Uterus (tissue), 3 donors: ENCODE measurements at regions not wholly inside any gene's neighbourhood (a gene's known extent, or its start where the extent isn't known, plus 50 kb on each side); places are given as distances from the start of the nearest gene placed in this dataset.

Experiments used
- DNase-seq, 2 donors: peaks; one replicate each; pipeline ENCODE4 v3.0.0-alpha.2; 2019 to 2020
- H3K27ac ChIP-seq, 2 donors: fragments of 200-600 bp; sonication (generic); 1 replicate in 1 of 2; 2 replicates in 1 of 2; pipeline ENCODE4 v1.5.1; 2016 to 2018
- H3K27me3 ChIP-seq, 2 donors: fragments of 200-600 bp; sonication (generic); one replicate each; pipeline ENCODE4 v1.5.1; 2018 to 2019; ENCODE audit warnings: control low read depth in 1 of 2
- H3K36me3 ChIP-seq, 2 donors: fragments of 200-600 bp; sonication (generic); one replicate each; pipeline ENCODE4 v1.5.1; 2019; ENCODE audit warnings: control low read depth in 1 of 2
- H3K4me1 ChIP-seq, 2 donors: fragments of 200-600 bp; sonication (generic); one replicate each; pipeline ENCODE4 v1.5.1; 2018 to 2019; ENCODE audit warnings: control low read depth in 1 of 2
- H3K4me3 ChIP-seq, 2 donors: fragments of 200-600 bp; sonication (generic); 1 replicate in 1 of 2; 2 replicates in 1 of 2; pipeline ENCODE4 v1.5.1; 2018 to 2019; ENCODE audit warnings: mild to moderate bottlenecking in 1 of 2
- H3K9me3 ChIP-seq, 2 donors: fragments of 200-600 bp; sonication (generic); one replicate each; pipeline ENCODE4 v1.5.1; 2019; ENCODE audit warnings: control low read depth in 1 of 2
- POLR2A ChIP-seq, 2 donors: fragments of 450-650 bp; IDR thresholded peaks; one replicate each; pipeline ENCODE4 v1.6.1; 2016; ENCODE audit warnings: antibody characterized with exemption in 2 of 2, mild to moderate bottlenecking in 1 of 2, moderate library complexity in 1 of 2
- intact Hi-C: fragments of 100-400 bp; cut with DNase I; formaldehyde crosslinking; loops from one replicate; pipeline ENCODE4 v1.15.1; 2023; ENCODE audit warnings: low total_unique reads
- TF ChIP-seq, protein P1 (sequence below), 4 experiments: fragments of 200-600 bp in 2 of 4; fragments of 450-650 bp in 2 of 4; sonication (generic) in 2 of 4; IDR thresholded peaks; one replicate each; pipeline ENCODE4 v1.5.1; 2016 to 2019; ENCODE audit warnings: antibody characterized with exemption in 4 of 4, mild to moderate bottlenecking in 2 of 4, moderate library complexity in 1 of 4
- donor health status: DM: yes; HTN: yes; CAD: no.

DNA sequence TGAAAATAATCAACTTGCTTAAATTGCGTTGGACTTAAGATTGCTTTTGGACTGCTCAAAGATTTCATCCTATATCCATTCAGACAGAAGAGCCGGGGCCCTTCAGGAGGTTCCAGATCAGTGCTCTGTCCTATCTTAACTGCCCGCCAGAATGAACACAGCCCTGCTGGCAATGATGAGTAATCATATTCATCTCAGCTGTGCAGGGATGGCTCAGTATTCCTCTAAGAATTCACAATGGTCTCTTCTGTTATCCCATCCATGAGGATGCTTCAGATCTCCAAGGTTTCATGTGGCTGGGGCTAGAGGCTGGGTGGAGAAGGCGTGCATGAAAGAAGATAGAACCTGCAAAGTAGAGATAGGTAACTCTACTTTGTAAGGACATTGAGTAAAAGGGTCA lies 80.0 kb upstream of the NPVF start:
- TF ChIP-seq, protein P1, sequence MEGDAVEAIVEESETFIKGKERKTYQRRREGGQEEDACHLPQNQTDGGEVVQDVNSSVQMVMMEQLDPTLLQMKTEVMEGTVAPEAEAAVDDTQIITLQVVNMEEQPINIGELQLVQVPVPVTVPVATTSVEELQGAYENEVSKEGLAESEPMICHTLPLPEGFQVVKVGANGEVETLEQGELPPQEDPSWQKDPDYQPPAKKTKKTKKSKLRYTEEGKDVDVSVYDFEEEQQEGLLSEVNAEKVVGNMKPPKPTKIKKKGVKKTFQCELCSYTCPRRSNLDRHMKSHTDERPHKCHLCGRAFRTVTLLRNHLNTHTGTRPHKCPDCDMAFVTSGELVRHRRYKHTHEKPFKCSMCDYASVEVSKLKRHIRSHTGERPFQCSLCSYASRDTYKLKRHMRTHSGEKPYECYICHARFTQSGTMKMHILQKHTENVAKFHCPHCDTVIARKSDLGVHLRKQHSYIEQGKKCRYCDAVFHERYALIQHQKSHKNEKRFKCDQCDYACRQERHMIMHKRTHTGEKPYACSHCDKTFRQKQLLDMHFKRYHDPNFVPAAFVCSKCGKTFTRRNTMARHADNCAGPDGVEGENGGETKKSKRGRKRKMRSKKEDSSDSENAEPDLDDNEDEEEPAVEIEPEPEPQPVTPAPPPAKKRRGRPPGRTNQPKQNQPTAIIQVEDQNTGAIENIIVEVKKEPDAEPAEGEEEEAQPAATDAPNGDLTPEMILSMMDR (IDR thresholded peaks at IDR 0.05) = no peak
- TF ChIP-seq POLR2A (IDR thresholded peaks at IDR 0.05) = no peak
- DNase-seq = no peak
- Histone ChIP-seq H3K4me1 (no peaks in the 10 kb centered on the region), H3K36me3 (no peaks in the 10 kb centered on the region), H3K27me3 (no peaks in the 10 kb centered on the region), H3K9me3 (no peaks in the 10 kb centered on the region), H3K27ac (no peak overlapping the region), H3K4me3 (no peak overlapping the region)
- intact Hi-C loops = no loop called here

DNA sequence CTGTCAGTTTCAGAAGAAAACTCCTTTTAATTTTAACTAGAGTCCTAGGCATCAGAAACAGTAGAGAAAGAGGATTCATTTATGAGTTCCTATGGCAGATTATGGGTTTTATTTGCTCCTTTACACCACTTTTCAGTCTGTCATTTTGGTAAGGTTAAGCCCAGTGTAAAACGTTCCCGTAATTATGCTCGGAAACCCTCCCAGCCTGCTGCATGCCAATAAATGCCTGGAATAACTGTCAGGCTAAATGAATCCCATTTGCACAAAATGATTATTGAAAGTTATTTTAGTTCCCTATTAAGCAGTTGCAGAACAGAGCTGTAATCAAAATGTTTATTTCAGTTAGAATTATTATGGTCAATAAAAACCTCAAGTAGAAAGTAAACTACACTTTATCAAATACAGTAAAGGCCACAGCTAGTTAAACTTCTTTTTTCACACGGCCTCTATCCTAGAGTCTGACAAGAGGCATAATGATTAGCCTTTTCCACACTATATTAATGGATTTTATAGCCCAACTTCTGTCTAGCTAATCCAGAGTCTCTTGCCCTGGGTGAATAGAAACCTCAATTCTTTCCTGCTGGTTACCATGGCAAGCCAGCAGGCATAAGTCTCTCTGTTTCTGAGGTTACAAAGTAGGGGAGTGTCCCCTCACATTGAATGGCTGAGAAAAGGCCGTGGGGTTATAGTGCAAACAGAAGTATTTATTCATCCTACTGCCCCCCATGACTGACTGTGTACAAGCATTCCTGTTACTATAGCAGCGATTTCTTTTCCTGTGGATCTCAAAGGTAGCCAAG lies 80.8 kb upstream of the NPVF start:
- Histone ChIP-seq H3K4me1 (no peaks in the 10 kb centered on the region), H3K27ac (no peak overlapping the region), H3K4me3 (no peak overlapping the region), H3K27me3 (no peaks in the 10 kb centered on the region), H3K9me3 (no peaks in the 10 kb centered on the region), H3K36me3 (no peaks in the 10 kb centered on the region)
- no peak for DNase-seq
- TF ChIP-seq, protein P1 (IDR thresholded peaks at IDR 0.05) = no peak
- no peak for TF ChIP-seq POLR2A (IDR thresholded peaks at IDR 0.05)
- intact Hi-C loops = no loop called here

DNA sequence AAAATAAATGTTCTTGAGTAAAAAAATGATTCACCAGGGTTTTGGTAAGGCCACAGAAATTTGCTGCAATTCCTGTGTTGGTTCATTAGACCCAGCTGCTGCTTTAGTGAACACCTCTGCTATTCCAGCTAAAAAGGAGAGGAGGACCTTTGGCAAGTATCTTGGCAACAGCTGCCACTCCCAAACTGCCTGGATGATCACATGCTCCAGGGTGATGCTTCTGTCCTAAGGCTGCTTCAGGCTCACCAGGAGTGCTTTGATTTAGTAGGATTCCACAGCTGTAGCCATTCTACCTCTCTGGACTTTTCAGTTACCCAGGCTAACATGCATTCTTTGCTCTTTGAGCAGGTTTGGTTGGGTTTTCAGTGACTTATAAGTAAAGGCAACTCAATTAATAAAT lies 82.6 kb upstream of the NPVF start:
- no peaks in the 10 kb centered on the region for H3K4me1 ChIP-seq
- H3K27me3 ChIP-seq = no peaks in the 10 kb centered on the region
- H3K9me3 ChIP-seq = no peaks in the 10 kb centered on the region
- H3K4me3 ChIP-seq = no peak overlapping the region
- no peak for DNase-seq
- H3K27ac ChIP-seq = no peak overlapping the region
- no peaks in the 10 kb centered on the region for H3K36me3 ChIP-seq
- intact Hi-C loops = no loop called here
- no peak for TF ChIP-seq POLR2A (IDR thresholded peaks at IDR 0.05)
- TF ChIP-seq, protein P1 (IDR thresholded peaks at IDR 0.05) = no peak

DNA sequence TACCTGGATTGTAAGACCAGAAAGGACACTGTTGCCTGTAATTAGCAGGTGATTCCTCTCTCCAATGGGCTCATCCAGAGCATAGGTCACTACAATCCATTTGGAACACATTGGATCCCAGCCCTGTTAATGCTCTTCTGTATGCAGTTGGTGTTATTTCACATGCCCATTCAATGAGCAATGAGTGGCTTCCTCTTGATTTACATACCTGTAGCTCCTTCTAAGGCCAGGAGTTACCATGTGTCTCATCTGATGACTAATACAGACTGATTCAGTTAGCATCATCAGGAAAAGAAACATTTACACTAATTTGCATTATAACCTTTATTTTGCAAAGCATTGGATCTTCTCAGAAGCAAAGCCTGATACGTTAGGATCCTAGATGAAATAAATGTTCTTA lies 83.1 kb upstream of the NPVF start:
- Histone ChIP-seq H3K9me3 (no peaks in the 10 kb centered on the region), H3K4me1 (no peaks in the 10 kb centered on the region), H3K27ac (no peak overlapping the region), H3K4me3 (no peak overlapping the region), H3K27me3 (no peaks in the 10 kb centered on the region), H3K36me3 (no peaks in the 10 kb centered on the region)
- intact Hi-C loops = no loop called here
- no peak for DNase-seq
- TF ChIP-seq, protein P1 (IDR thresholded peaks at IDR 0.05) = no peak
- no peak for TF ChIP-seq POLR2A (IDR thresholded peaks at IDR 0.05)

DNA sequence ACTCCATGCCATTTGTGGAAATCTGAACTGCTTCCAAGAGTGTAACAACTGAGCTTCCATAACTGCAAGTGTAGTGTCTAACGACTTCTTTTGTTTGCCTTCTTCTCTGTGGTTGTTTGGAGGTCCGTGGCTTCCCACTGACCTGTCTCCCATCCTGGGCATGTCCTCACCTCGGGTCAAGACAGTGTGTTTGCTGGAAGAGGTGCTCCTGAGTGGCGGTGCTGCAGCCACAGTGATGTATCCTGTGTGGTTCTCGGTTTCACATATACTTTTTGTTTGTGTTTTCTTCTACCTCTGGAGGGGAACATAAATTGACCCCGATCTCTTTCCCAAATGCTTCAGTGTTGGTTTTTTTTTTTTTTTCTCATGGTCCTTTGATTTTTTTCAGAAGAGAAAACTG lies 84.7 kb upstream of the NPVF start:
- intact Hi-C loops = no loop called here
- Histone ChIP-seq H3K4me3 (no peak overlapping the region), H3K27ac (no peak overlapping the region), H3K36me3 (no peaks in the 10 kb centered on the region), H3K9me3 (no peaks in the 10 kb centered on the region), H3K27me3 (no peaks in the 10 kb centered on the region), H3K4me1 (no peaks in the 10 kb centered on the region)
- TF ChIP-seq, protein P1 (IDR thresholded peaks at IDR 0.05) = no peak
- TF ChIP-seq POLR2A (IDR thresholded peaks at IDR 0.05) = no peak
- DNase-seq = no peak
